ENCODE measurements at regions not wholly inside any gene's neighbourhood (a gene's known extent, or its start where the extent isn't known, plus 50 kb on each side); places are given as distances from the start of the nearest gene placed in this dataset.

GRCh38 chr1:63032171-63032570 is 248.2 kb downstream of the ATG4C start:
- Mint-ChIP-seq H3K9me3 (peaks cover 9% of the 10 kb centered on the region; the same call in 1 of the 3 replicates), H3K4me1 (no peaks in the 10 kb centered on the region), H3K36me3 (ENCODE audit: low read depth) (peaks cover 4% of the 10 kb centered on the region; the same call in 1 of the 3 replicates), H3K4me3 (no peak overlapping the region), H3K27ac (no peak overlapping the region), H3K27me3 (ENCODE audit: insufficient read depth, low read depth, poor library complexity) (peaks cover 3% of the 10 kb centered on the region)
- 0 out of 2 replicates have a peak, but pooled peaks cover 3% of the 10 kb centered on the region for H3K9me2 ChIP-seq (ENCODE audit: insufficient read depth)
- H2AFZ ChIP-seq, result peak overlapping the region; percentile 90
- no peak overlapping the region for H3K4me2 ChIP-seq
- no peaks in the 10 kb centered on the region for H3K79me2 ChIP-seq (replicated peaks; ENCODE audit: insufficient read depth)
- H3K36me3 ChIP-seq (ENCODE audit: insufficient read depth), result no peaks in the 10 kb centered on the region
- DNase-seq (ENCODE audit: low spot score), result no peak
- no peak overlapping the region for H3K27ac ChIP-seq (ENCODE audit: low read depth)
- no peaks in the 10 kb centered on the region for H3K4me1 ChIP-seq (ENCODE audit: insufficient read depth)
- no peaks in the 10 kb centered on the region for H4K20me1 ChIP-seq (replicated peaks; ENCODE audit: insufficient read depth)
- H3K4me3 ChIP-seq, result no peak overlapping the region
- H3F3A ChIP-seq (replicated peaks; ENCODE audit: low read depth), result no peaks in the 10 kb centered on the region
- H3K27me3 ChIP-seq (ENCODE audit: insufficient read depth), result no peaks in the 10 kb centered on the region
- no peak for TF ChIP-seq NANOG (IDR thresholded peaks at IDR 0.05; ENCODE audit: borderline replicate concordance)
- TF ChIP-seq, protein P1, sequence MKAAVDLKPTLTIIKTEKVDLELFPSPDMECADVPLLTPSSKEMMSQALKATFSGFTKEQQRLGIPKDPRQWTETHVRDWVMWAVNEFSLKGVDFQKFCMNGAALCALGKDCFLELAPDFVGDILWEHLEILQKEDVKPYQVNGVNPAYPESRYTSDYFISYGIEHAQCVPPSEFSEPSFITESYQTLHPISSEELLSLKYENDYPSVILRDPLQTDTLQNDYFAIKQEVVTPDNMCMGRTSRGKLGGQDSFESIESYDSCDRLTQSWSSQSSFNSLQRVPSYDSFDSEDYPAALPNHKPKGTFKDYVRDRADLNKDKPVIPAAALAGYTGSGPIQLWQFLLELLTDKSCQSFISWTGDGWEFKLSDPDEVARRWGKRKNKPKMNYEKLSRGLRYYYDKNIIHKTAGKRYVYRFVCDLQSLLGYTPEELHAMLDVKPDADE (IDR thresholded peaks at IDR 0.05), result no peak
- no peak for TF ChIP-seq ZNF114 (CRISPR knock-in tag; IDR thresholded peaks at IDR 0.05)
- no peak for TF ChIP-seq EZH2 (IDR thresholded peaks at IDR 0.05; ENCODE audit: low read depth, unreplicated experiment)
- no peak for TF ChIP-seq EZH2phosphoT487 (IDR thresholded peaks at IDR 0.05; ENCODE audit: unreplicated experiment)
- no peak for TF ChIP-seq CREB1 (CRISPR knock-in tag; IDR thresholded peaks at IDR 0.05; ENCODE audit: low read depth)
- TF ChIP-seq, protein P2, sequence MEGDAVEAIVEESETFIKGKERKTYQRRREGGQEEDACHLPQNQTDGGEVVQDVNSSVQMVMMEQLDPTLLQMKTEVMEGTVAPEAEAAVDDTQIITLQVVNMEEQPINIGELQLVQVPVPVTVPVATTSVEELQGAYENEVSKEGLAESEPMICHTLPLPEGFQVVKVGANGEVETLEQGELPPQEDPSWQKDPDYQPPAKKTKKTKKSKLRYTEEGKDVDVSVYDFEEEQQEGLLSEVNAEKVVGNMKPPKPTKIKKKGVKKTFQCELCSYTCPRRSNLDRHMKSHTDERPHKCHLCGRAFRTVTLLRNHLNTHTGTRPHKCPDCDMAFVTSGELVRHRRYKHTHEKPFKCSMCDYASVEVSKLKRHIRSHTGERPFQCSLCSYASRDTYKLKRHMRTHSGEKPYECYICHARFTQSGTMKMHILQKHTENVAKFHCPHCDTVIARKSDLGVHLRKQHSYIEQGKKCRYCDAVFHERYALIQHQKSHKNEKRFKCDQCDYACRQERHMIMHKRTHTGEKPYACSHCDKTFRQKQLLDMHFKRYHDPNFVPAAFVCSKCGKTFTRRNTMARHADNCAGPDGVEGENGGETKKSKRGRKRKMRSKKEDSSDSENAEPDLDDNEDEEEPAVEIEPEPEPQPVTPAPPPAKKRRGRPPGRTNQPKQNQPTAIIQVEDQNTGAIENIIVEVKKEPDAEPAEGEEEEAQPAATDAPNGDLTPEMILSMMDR (conservative IDR thresholded peaks at IDR 0.05; ENCODE audit: low read depth in 2 of 2), result no peak
- no peak for ATAC-seq

DNA sequence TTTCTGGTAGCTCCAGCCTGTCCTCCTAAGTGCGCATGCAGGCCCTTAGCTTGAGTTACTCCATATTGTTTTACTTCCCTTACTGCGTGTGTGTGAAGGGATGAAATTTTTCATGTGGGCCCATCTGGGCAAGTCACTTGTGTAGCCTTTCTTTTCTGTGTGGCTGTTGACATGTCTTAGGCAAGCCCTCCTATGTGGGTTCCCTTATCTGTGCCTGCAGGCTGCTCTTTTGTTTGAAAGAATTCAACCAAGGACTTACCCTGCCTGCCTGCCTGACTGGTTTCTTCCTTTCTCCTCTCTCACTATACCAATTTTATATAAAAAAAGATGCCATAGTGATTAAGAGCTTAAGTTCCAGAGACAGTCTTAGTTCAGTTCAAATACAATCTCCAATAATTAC is 249.3 kb downstream of the ATG4C start:
- peak; percentile 70 for ATAC-seq
- Histone ChIP-seq H3K4me1 (ENCODE audit: insufficient read depth) (no peaks in the 10 kb centered on the region), H3K27ac (ENCODE audit: low read depth) (no peak overlapping the region), H3K27me3 (ENCODE audit: insufficient read depth) (no peaks in the 10 kb centered on the region), H4K20me1 (replicated peaks; ENCODE audit: insufficient read depth) (no peaks in the 10 kb centered on the region), H3K79me2 (replicated peaks; ENCODE audit: insufficient read depth) (no peaks in the 10 kb centered on the region), H3K4me3 (no peak overlapping the region), H3F3A (replicated peaks; ENCODE audit: low read depth) (no peaks in the 10 kb centered on the region), H3K4me2 (no peak overlapping the region), H2AFZ (peak overlapping the region; percentile 90), H3K36me3 (ENCODE audit: insufficient read depth) (no peaks in the 10 kb centered on the region), H3K9me2 (ENCODE audit: insufficient read depth) (0 out of 2 replicates have a peak, but pooled peaks cover 3% of the 10 kb centered on the region)
- Mint-ChIP-seq H3K36me3 (ENCODE audit: low read depth) (peaks cover 4% of the 10 kb centered on the region; the same call in 1 of the 3 replicates), H3K27me3 (ENCODE audit: insufficient read depth, low read depth, poor library complexity) (peaks cover 3% of the 10 kb centered on the region), H3K9me3 (peaks cover 9% of the 10 kb centered on the region; the same call in 1 of the 3 replicates), H3K27ac (peak overlapping the region; percentile 55; the same call in 1 of the 2 replicates), H3K4me1 (no peaks in the 10 kb centered on the region), H3K4me3 (no peak overlapping the region)
- peak; percentile 14 for DNase-seq (ENCODE audit: low spot score)
- TF ChIP-seq ZNF462 (CRISPR knock-in tag; IDR thresholded peaks at IDR 0.05) (no peak), NANOG (IDR thresholded peaks at IDR 0.05; ENCODE audit: borderline replicate concordance) (no peak), JUNB (IDR thresholded peaks at IDR 0.05; ENCODE audit: unreplicated experiment) (no peak)
